DND-41 (cell line): ENCODE measurements at regions not wholly inside any gene's neighbourhood (a gene's known extent, or its start where the extent isn't known, plus 50 kb on each side); places are given as distances from the start of the nearest gene placed in this dataset.

ENCODE experiments used
- EZH2 ChIP-seq: IDR thresholded peaks from 3 replicates; pipeline ENCODE4 v1.6.1; 2012; ENCODE audit warnings: borderline replicate concordance, low read depth, mild to moderate bottlenecking, moderate library complexity, low read length, inconsistent platforms; ENCODE audit not compliant: severe bottlenecking
- TF ChIP-seq, protein P1 (sequence below): IDR thresholded peaks from 2 replicates; pipeline ENCODE4 v1.5.1; 2012; ENCODE audit warnings: borderline replicate concordance, low read length, moderate library complexity, mild to moderate bottlenecking; ENCODE audit not compliant: poor library complexity, severe bottlenecking; ENCODE audit errors: extremely low read depth

DNA sequence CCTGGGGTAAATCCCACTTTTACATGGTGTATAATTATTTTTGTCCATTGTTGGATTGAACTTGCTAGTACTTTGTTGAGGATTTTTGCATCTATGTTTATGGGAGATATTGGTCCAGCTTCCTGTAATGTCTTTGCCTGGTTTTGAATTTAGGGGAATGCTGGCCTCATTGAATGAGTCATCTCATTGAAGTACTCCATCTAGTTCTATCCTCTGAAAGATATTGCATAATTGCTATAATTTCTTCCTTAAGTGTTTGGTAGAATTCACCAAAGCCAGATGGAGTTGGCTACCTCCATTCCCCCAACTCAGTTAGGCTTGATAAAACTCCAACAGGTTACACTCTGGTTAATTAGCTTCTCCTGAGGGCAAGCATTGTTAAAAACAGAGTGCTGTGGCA, 237.4 kb upstream of the TGFBR2 start:
- TF ChIP-seq, protein P1, sequence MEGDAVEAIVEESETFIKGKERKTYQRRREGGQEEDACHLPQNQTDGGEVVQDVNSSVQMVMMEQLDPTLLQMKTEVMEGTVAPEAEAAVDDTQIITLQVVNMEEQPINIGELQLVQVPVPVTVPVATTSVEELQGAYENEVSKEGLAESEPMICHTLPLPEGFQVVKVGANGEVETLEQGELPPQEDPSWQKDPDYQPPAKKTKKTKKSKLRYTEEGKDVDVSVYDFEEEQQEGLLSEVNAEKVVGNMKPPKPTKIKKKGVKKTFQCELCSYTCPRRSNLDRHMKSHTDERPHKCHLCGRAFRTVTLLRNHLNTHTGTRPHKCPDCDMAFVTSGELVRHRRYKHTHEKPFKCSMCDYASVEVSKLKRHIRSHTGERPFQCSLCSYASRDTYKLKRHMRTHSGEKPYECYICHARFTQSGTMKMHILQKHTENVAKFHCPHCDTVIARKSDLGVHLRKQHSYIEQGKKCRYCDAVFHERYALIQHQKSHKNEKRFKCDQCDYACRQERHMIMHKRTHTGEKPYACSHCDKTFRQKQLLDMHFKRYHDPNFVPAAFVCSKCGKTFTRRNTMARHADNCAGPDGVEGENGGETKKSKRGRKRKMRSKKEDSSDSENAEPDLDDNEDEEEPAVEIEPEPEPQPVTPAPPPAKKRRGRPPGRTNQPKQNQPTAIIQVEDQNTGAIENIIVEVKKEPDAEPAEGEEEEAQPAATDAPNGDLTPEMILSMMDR, result no peak
- no peak for TF ChIP-seq EZH2
